Upper lobe of right lung (tissue), 1 donor: ENCODE measurements at regions not wholly inside any gene's neighbourhood (a gene's known extent, or its start where the extent isn't known, plus 50 kb on each side); places are given as distances from the start of the nearest gene placed in this dataset.

Experiments
- ATAC-seq: fragments of 200-7000 bp; cut with Tn5 transposase; one replicate; pipeline ENCODE4 v1.9.1; 2020; ENCODE audit warnings: mild to moderate bottlenecking, moderate library complexity
- DNase-seq: peaks from one replicate; pipeline ENCODE4 v3.0.0-alpha.2; 2020
- H3K27ac ChIP-seq: fragments of 200-600 bp; one replicate; pipeline ENCODE4 v1.8.0; 2022
- H3K27me3 ChIP-seq: fragments of 200-600 bp; one replicate; pipeline ENCODE4 v1.8.0; 2022; ENCODE audit warnings: mild to moderate bottlenecking
- H3K36me3 ChIP-seq: fragments of 200-600 bp; one replicate; pipeline ENCODE4 v1.8.0; 2022
- H3K4me1 ChIP-seq: fragments of 200-600 bp; one replicate; pipeline ENCODE4 v1.8.0; 2022
- H3K4me3 ChIP-seq: fragments of 200-600 bp; one replicate; pipeline ENCODE4 v1.8.0; 2022; ENCODE audit warnings: mild to moderate bottlenecking
- H3K9me3 ChIP-seq: fragments of 200-600 bp; one replicate; pipeline ENCODE4 v1.8.0; 2022
- CTCF ChIP-seq: fragments of 200-600 bp; IDR thresholded peaks from one replicate; pipeline ENCODE4 v1.8.0; 2022; ENCODE audit warnings: antibody characterized with exemption
- intact Hi-C: fragments of 100-400 bp; cut with DNase I; formaldehyde crosslinking; loops from one replicate; pipeline ENCODE4 v1.11.0; 2022
- donor health status: DM: no; HTN: yes; CAD: no; lungs with severe emphysema.

DNA sequence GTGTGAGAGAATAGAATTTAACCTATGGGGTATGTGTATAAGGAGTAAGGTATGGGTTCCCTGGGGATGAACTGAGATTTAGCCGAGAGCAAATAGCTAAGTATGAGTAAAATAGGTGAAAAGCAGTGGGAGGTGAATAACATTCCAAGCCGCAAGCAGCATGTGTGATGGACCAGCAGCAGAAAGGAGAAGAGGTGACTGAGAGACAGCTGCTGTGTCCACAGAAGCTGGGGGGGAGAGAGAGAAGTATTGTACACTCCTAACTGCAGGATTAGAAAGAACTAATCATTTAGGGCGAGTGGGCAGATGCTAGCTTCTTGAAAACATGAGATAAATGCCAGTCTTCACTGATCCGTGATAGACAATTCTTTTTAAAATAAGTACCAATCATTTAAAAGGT lies 296.0 kb downstream of the KLHL4 start:
- no peaks in the 10 kb centered on the region for H3K36me3 ChIP-seq
- H3K27me3 ChIP-seq, result no peaks in the 10 kb centered on the region
- ATAC-seq (no peak), DNase-seq (no peak)
- H3K9me3 ChIP-seq, result no peaks in the 10 kb centered on the region
- H3K27ac ChIP-seq, result no peak overlapping the region
- intact Hi-C loops, result no loop called here
- TF ChIP-seq CTCF, result no peak
- no peak overlapping the region for H3K4me3 ChIP-seq
- H3K4me1 ChIP-seq, result no peaks in the 10 kb centered on the region

- Histone ChIP-seq H3K9me3 (no peaks in the 10 kb centered on the region), H3K4me3 (no peak overlapping the region), H3K27ac (no peak overlapping the region), H3K4me1 (no peaks in the 10 kb centered on the region), H3K27me3 (no peaks in the 10 kb centered on the region), H3K36me3 (no peaks in the 10 kb centered on the region)
- no peak for TF ChIP-seq CTCF
- no peak for DNase-seq
- intact Hi-C loops, result no loop called here
- ATAC-seq, result no peak
Measured at GRCh38 chrX:87846956-87847355, 329.4 kb downstream of the KLHL4 start.

DNA sequence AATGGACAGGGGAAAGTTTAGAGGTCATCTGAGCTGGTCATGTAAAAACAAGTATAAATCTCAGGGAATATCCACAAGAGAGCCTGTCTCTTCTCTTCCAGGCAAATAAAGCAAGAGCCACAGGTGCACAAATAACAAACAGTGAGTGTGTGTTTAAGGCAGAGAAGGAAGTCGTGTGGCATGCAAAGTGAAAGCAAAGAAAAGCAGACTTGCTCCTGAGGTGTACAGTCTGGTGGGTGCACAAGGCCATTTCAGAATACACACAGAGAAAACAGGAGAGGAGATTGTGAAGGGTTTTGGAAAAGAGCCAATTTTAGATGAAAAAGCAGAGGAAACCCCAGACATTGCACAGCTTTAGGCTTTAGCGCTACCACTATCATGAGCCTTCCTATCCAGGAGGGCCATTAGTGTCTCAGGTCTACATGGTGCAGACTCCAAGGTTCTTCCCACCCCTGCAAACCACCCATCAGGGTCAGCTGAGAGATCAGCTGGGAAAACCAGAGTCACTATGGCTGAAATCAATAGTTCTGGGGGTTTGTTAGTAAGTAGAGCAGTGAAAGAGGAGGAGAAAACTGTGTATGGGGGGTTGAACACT lies 355.8 kb downstream of the KLHL4 start:
- no peak for ATAC-seq
- intact Hi-C loops, result no loop called here
- Histone ChIP-seq H3K27me3 (no peaks in the 10 kb centered on the region), H3K9me3 (no peaks in the 10 kb centered on the region), H3K27ac (no peak overlapping the region), H3K4me1 (no peaks in the 10 kb centered on the region), H3K4me3 (no peak overlapping the region), H3K36me3 (no peaks in the 10 kb centered on the region)
- TF ChIP-seq CTCF, result no peak
- DNase-seq, result no peak

GRCh38 chrX:87874043-87874442 lies 356.4 kb downstream of the KLHL4 start:
- no peak for ATAC-seq
- Histone ChIP-seq H3K4me3 (no peak overlapping the region), H3K27ac (no peak overlapping the region), H3K27me3 (no peaks in the 10 kb centered on the region), H3K9me3 (no peaks in the 10 kb centered on the region), H3K4me1 (no peaks in the 10 kb centered on the region), H3K36me3 (no peaks in the 10 kb centered on the region)
- intact Hi-C loops, result no loop called here
- TF ChIP-seq CTCF, result no peak
- DNase-seq, result no peak

DNA sequence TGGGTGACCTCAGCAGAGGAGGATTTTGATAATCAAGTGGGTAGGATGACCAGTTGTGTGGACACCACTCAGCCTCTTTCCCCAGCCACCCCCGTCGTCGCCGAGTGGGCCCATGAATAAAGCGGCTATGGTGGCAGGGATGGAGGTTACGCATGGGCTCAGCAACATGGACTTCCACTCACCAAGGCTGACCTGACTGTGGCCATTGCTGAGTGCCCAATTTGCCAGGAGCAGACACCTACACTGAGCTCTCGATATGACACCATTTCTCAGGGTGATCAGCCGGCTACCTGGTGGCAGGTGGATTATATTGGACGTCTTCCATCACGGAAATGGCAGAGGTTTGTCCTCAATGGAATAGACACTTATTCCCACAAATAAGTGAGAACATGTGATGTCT lies 361.3 kb downstream of the KLHL4 start:
- H3K27ac ChIP-seq, result no peak overlapping the region
- no peaks in the 10 kb centered on the region for H3K9me3 ChIP-seq
- no peaks in the 10 kb centered on the region for H3K27me3 ChIP-seq
- intact Hi-C loops, result no loop called here
- H3K4me3 ChIP-seq, result no peak overlapping the region
- no peaks in the 10 kb centered on the region for H3K4me1 ChIP-seq
- TF ChIP-seq CTCF, result no peak
- DNase-seq (no peak), ATAC-seq (no peak)
- H3K36me3 ChIP-seq, result no peaks in the 10 kb centered on the region

GRCh38 chrX:87890437-87890836 lies 372.8 kb downstream of the KLHL4 start:
- no peaks in the 10 kb centered on the region for H3K36me3 ChIP-seq
- ATAC-seq (no peak), DNase-seq (no peak)
- no peaks in the 10 kb centered on the region for H3K4me1 ChIP-seq
- H3K9me3 ChIP-seq, result no peaks in the 10 kb centered on the region
- no peak for TF ChIP-seq CTCF
- H3K27ac ChIP-seq, result no peak overlapping the region
- no peaks in the 10 kb centered on the region for H3K27me3 ChIP-seq
- no peak overlapping the region for H3K4me3 ChIP-seq
- intact Hi-C loops, result no loop called here
